GM12872 (cell line): ENCODE measurements at regions not wholly inside any gene's neighbourhood (a gene's known extent, or its start where the extent isn't known, plus 50 kb on each side); places are given as distances from the start of the nearest gene placed in this dataset.

ENCODE experiments used
- CTCF ChIP-seq: IDR thresholded peaks from 3 replicates; pipeline ENCODE4 v1.5.1; 2011; ENCODE audit warnings: low read depth, mild to moderate bottlenecking, low read length, moderate library complexity; ENCODE audit not compliant: insufficient read depth

GRCh38 chr9:30172206-30172605 lies 2212.2 kb upstream of the ACO1 start:
- no peak for TF ChIP-seq CTCF

- TF ChIP-seq CTCF: no peak
Measured at GRCh38 chr9:30178610-30179009, 2205.8 kb upstream of the ACO1 start.

- TF ChIP-seq CTCF: no peak
Measured at GRCh38 chr9:30193421-30193820, 2191.0 kb upstream of the ACO1 start.

- no peak for TF ChIP-seq CTCF
Measured at GRCh38 chr9:30196941-30197340, 2187.5 kb upstream of the ACO1 start.

- TF ChIP-seq CTCF: no peak
Measured at GRCh38 chr9:30197453-30197852, 2187.0 kb upstream of the ACO1 start.

GRCh38 chr9:30197954-30198353 lies 2186.5 kb upstream of the ACO1 start:
- no peak for TF ChIP-seq CTCF

GRCh38 chr9:30198463-30199309 lies 2185.8 kb upstream of the ACO1 start:
- TF ChIP-seq CTCF: no peak
